ENCODE measurements at regions not wholly inside any gene's neighbourhood (a gene's known extent, or its start where the extent isn't known, plus 50 kb on each side); places are given as distances from the start of the nearest gene placed in this dataset.

GRCh38 chr10:58913717-58914116 lies 262.7 kb upstream of the PHYHIPL start:
- no peaks in the 10 kb centered on the region for H3K79me2 ChIP-seq (replicated peaks; ENCODE audit: insufficient read depth)
- H3K27me3 ChIP-seq (ENCODE audit: insufficient read depth) = no peaks in the 10 kb centered on the region
- H3F3A ChIP-seq (replicated peaks; ENCODE audit: low read depth) = no peaks in the 10 kb centered on the region
- no peaks in the 10 kb centered on the region for H3K4me1 ChIP-seq (ENCODE audit: insufficient read depth)
- H3K36me3 Mint-ChIP-seq (ENCODE audit: low read depth) = no peaks in the 10 kb centered on the region
- H3K27ac ChIP-seq (ENCODE audit: low read depth) = no peak overlapping the region
- H3K27ac Mint-ChIP-seq = no peak overlapping the region
- TF ChIP-seq ZNF462 (CRISPR knock-in tag; IDR thresholded peaks at IDR 0.05) = no peak
- no peak overlapping the region for H3K4me3 Mint-ChIP-seq
- 0 out of 2 replicates have a peak, but pooled peaks cover 3% of the 10 kb centered on the region for H4K20me1 ChIP-seq (replicated peaks; ENCODE audit: insufficient read depth)
- no peaks in the 10 kb centered on the region for H3K4me1 Mint-ChIP-seq
- H3K9me2 ChIP-seq (ENCODE audit: insufficient read depth) = peaks cover 3% of the 10 kb centered on the region; the same call in 1 of the 2 replicates
- DNase-seq (ENCODE audit: low spot score) (no peak), ATAC-seq (no peak)
- no peak overlapping the region for H3K4me2 ChIP-seq
- H2AFZ ChIP-seq = no peak overlapping the region
- H3K4me3 ChIP-seq = no peak overlapping the region
- peaks cover 2% of the 10 kb centered on the region for H3K27me3 Mint-ChIP-seq (ENCODE audit: insufficient read depth, low read depth, poor library complexity)
- H3K36me3 ChIP-seq (ENCODE audit: insufficient read depth) = no peaks in the 10 kb centered on the region
- H3K9me3 Mint-ChIP-seq = no peaks in the 10 kb centered on the region

GRCh38 chr10:58918887-58919286 lies 257.6 kb upstream of the PHYHIPL start:
- H3K27me3 Mint-ChIP-seq (ENCODE audit: insufficient read depth, low read depth, poor library complexity) = peaks cover 2% of the 10 kb centered on the region
- Histone ChIP-seq H2AFZ (no peak overlapping the region), H3K79me2 (replicated peaks; ENCODE audit: insufficient read depth) (no peaks in the 10 kb centered on the region), H3F3A (replicated peaks; ENCODE audit: low read depth) (no peaks in the 10 kb centered on the region), H4K20me1 (replicated peaks; ENCODE audit: insufficient read depth) (no peaks in the 10 kb centered on the region), H3K4me2 (no peak overlapping the region), H3K27ac (ENCODE audit: low read depth) (no peak overlapping the region), H3K9me2 (ENCODE audit: insufficient read depth) (no peaks in the 10 kb centered on the region), H3K4me3 (no peak overlapping the region), H3K4me1 (ENCODE audit: insufficient read depth) (0 out of 2 replicates have a peak, but pooled peaks cover 11% of the 10 kb centered on the region), H3K36me3 (ENCODE audit: insufficient read depth) (no peaks in the 10 kb centered on the region), H3K27me3 (ENCODE audit: insufficient read depth) (no peaks in the 10 kb centered on the region)
- H3K4me1 Mint-ChIP-seq = peaks cover 6% of the 10 kb centered on the region
- DNase-seq (ENCODE audit: low spot score) = no peak
- no peaks in the 10 kb centered on the region for H3K9me3 Mint-ChIP-seq
- ATAC-seq = no peak
- no peak overlapping the region for H3K4me3 Mint-ChIP-seq
- no peaks in the 10 kb centered on the region for H3K36me3 Mint-ChIP-seq (ENCODE audit: low read depth)
- no peak overlapping the region for H3K27ac Mint-ChIP-seq
- TF ChIP-seq ETS1 (IDR thresholded peaks at IDR 0.05) = no peak
- TF ChIP-seq ZNF462 (CRISPR knock-in tag; IDR thresholded peaks at IDR 0.05) = no peak
- TF ChIP-seq NANOG (IDR thresholded peaks at IDR 0.05; ENCODE audit: borderline replicate concordance) = no peak
- TF ChIP-seq EZH2phosphoT487 (IDR thresholded peaks at IDR 0.05; ENCODE audit: unreplicated experiment) = no peak
- TF ChIP-seq EZH2 (IDR thresholded peaks at IDR 0.05; ENCODE audit: low read depth, unreplicated experiment) = no peak

Data from GM23338 (cell line).